Fibroblast of lung (primary cell): ENCODE measurements at regions not wholly inside any gene's neighbourhood (a gene's known extent, or its start where the extent isn't known, plus 50 kb on each side); places are given as distances from the start of the nearest gene placed in this dataset.

Experiments used
- DNase-seq, 2 donors: peaks; one replicate each; pipeline versions ENCODE4 v3.0.0 to v3.0.0-alpha.2; 2010; ENCODE audit warnings: low read depth in 2 of 2
- H2AFZ ChIP-seq: 2 replicates; pipeline ENCODE4 v1.5.1; 2012; ENCODE audit warnings: low read length, control low read depth, inconsistent platforms
- H3K27ac ChIP-seq: 2 replicates; pipeline ENCODE4 v1.5.1; 2011; ENCODE audit warnings: low read length, control low read depth; ENCODE audit not compliant: insufficient read depth
- H3K27me3 ChIP-seq: 2 replicates; pipeline ENCODE4 v1.5.1; 2011; ENCODE audit warnings: mild to moderate bottlenecking, low read length; ENCODE audit not compliant: control insufficient read depth, insufficient read depth
- H3K36me3 ChIP-seq: 2 replicates; pipeline ENCODE4 v1.5.1; 2011; ENCODE audit warnings: low read length; ENCODE audit not compliant: control insufficient read depth, insufficient read depth
- H3K4me1 ChIP-seq: 2 replicates; pipeline ENCODE4 v1.5.1; 2011; ENCODE audit warnings: low read length; ENCODE audit not compliant: control insufficient read depth, insufficient read depth; ENCODE audit errors: extremely low read depth
- H3K4me2 ChIP-seq: 2 replicates; pipeline ENCODE4 v1.5.1; 2011; ENCODE audit warnings: low read length, control low read depth; ENCODE audit not compliant: insufficient read depth; ENCODE audit errors: extremely low read depth
- H3K4me3 ChIP-seq, 4 experiments: fragments of 200-600 bp in 1 of 4; sonication (generic) in 1 of 4; replicated peaks in 1 of 4; 2 replicates each; pipeline ENCODE4 v1.5.1; 2011 to 2016; ENCODE audit warnings: low read length in 4 of 4, low read depth in 3 of 4, mild to moderate bottlenecking in 3 of 4, control low read depth in 2 of 4, inconsistent platforms in 1 of 4, mixed read lengths in 1 of 4; ENCODE audit not compliant: insufficient read depth in 1 of 4; ENCODE audit errors: control extremely low read depth in 1 of 4
- H3K79me2 ChIP-seq: 2 replicates; pipeline ENCODE4 v1.5.1; 2012; ENCODE audit warnings: mild to moderate bottlenecking, low read length, inconsistent platforms; ENCODE audit not compliant: control insufficient read depth, insufficient read depth
- H3K9ac ChIP-seq: 2 replicates; pipeline ENCODE4 v1.5.1; 2011; ENCODE audit warnings: mild to moderate bottlenecking, low read length, control low read depth; ENCODE audit not compliant: insufficient read depth
- H3K9me3 ChIP-seq: 2 replicates; pipeline ENCODE4 v1.5.1; 2012; ENCODE audit warnings: low read depth, low read length; ENCODE audit not compliant: control insufficient read depth, insufficient read depth
- H4K20me1 ChIP-seq: 2 replicates; pipeline ENCODE4 v1.5.1; 2011; ENCODE audit warnings: low read length; ENCODE audit not compliant: control insufficient read depth, insufficient read depth; ENCODE audit errors: extremely low read depth
- EZH2 ChIP-seq: IDR thresholded peaks from 2 replicates; pipeline ENCODE4 v1.5.1; 2012; ENCODE audit warnings: low read length, control low read depth, mild to moderate bottlenecking; ENCODE audit errors: missing control alignments
- TF ChIP-seq, protein P1 (sequence below), 2 donors: IDR thresholded peaks in 1 of 2; conservative IDR thresholded peaks in 1 of 2; 1 replicate in 1 of 2; 2 replicates in 1 of 2; pipeline ENCODE4 v1.5.1; 2011 to 2012; ENCODE audit warnings: low read length in 2 of 2, control low read depth in 1 of 2, inconsistent platforms in 1 of 2, low read depth in 1 of 2, mild to moderate bottlenecking in 1 of 2

GRCh38 chr11:129610125-129610524 is 205.5 kb upstream of the TMEM45B start:
- Histone ChIP-seq H4K20me1 (no peaks in the 10 kb centered on the region), H3K4me1 (no peaks in the 10 kb centered on the region), H3K9ac (no peak overlapping the region), H2AFZ (no peak overlapping the region), H3K9me3 (no peaks in the 10 kb centered on the region), H3K36me3 (no peaks in the 10 kb centered on the region), H3K27me3 (no peaks in the 10 kb centered on the region), H3K79me2 (no peaks in the 10 kb centered on the region), H3K4me2 (no peak overlapping the region), H3K4me3 (no peak overlapping the region), H3K27ac (no peak overlapping the region)
- no peak for DNase-seq
- TF ChIP-seq, protein P1, sequence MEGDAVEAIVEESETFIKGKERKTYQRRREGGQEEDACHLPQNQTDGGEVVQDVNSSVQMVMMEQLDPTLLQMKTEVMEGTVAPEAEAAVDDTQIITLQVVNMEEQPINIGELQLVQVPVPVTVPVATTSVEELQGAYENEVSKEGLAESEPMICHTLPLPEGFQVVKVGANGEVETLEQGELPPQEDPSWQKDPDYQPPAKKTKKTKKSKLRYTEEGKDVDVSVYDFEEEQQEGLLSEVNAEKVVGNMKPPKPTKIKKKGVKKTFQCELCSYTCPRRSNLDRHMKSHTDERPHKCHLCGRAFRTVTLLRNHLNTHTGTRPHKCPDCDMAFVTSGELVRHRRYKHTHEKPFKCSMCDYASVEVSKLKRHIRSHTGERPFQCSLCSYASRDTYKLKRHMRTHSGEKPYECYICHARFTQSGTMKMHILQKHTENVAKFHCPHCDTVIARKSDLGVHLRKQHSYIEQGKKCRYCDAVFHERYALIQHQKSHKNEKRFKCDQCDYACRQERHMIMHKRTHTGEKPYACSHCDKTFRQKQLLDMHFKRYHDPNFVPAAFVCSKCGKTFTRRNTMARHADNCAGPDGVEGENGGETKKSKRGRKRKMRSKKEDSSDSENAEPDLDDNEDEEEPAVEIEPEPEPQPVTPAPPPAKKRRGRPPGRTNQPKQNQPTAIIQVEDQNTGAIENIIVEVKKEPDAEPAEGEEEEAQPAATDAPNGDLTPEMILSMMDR (conservative IDR thresholded peaks at IDR 0.05 in 1 of 2, IDR thresholded peaks at IDR 0.05 in 1 of 2; ENCODE audit: low read depth in 1 of 2, low read length in 2 of 2), result no peak
- no peak for TF ChIP-seq EZH2

DNA sequence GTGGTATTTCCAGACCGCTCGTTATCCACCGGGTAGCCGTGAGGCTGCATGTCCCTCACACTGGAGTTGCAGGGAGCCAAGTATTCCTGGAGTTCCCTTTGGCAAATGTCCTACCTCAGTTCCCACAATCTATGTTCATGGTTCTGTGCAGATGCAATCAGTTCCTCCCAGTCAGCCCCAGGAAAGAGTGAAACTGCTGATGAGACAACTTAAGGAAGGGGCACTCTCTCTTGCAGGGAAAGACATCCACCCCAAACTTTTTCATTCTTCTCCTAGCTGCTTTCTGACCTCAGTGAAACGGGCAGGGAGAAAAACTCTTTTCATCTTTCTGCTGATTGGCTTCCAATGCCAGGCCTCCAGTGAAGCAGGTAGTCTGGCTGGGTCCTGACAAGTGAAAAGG is 205.1 kb upstream of the TMEM45B start:
- no peaks in the 10 kb centered on the region for H4K20me1 ChIP-seq
- H2AFZ ChIP-seq, result no peak overlapping the region
- no peaks in the 10 kb centered on the region for H3K36me3 ChIP-seq
- no peak overlapping the region for H3K9ac ChIP-seq
- no peak overlapping the region for H3K4me2 ChIP-seq
- no peaks in the 10 kb centered on the region for H3K9me3 ChIP-seq
- H3K79me2 ChIP-seq, result no peaks in the 10 kb centered on the region
- H3K4me1 ChIP-seq, result no peaks in the 10 kb centered on the region
- H3K27ac ChIP-seq, result no peak overlapping the region
- TF ChIP-seq, protein P1 (conservative IDR thresholded peaks at IDR 0.05 in 1 of 2, IDR thresholded peaks at IDR 0.05 in 1 of 2; ENCODE audit: low read depth in 1 of 2, low read length in 2 of 2), result no peak
- no peak for TF ChIP-seq EZH2
- H3K4me3 ChIP-seq, result no peak overlapping the region
- no peak for DNase-seq
- H3K27me3 ChIP-seq, result no peaks in the 10 kb centered on the region

DNA sequence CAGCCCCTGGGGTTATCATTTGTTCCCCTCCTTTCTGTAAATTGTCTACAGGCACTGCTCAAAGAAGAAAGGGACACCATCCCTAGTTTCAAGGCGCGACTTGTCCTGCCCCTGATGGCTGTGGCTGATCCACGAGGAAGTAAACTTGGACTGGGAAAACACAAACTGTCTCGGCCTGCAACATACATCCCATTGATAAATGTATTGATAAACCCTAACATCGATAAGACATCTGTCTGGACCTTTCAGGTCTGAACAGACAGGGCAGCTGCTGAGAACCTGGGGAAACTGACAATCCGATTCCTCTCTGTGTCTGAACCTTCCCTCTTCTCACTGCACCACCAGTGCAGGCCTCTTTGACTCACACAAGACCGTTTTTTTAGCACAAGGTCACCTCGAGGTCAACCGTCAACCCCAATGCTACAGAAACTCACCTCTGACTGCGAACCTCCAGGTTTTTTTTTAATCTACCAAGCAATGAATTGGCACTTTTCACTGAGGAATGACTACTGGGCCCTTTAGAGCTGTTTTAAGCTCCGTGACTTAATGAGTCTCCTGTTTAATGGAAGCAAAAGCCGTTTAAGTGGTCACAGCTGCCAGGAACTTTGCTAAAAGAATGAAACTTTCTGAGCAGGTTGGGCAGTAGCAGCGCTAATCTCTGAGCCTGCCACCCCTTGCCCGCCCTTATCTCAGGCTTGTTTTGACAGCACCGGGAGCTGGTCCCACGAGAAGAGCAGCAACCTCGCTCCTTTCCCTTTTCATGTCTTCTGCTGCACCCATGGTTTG is 203.8 kb upstream of the TMEM45B start:
- H3K4me2 ChIP-seq, result no peak overlapping the region
- H3K4me3 ChIP-seq, result no peak overlapping the region
- no peaks in the 10 kb centered on the region for H3K79me2 ChIP-seq
- no peaks in the 10 kb centered on the region for H3K9me3 ChIP-seq
- H3K27ac ChIP-seq, result no peak overlapping the region
- DNase-seq, result peak in 1 of 2 donors; percentile 40
- no peaks in the 10 kb centered on the region for H3K27me3 ChIP-seq
- no peak overlapping the region for H2AFZ ChIP-seq
- no peaks in the 10 kb centered on the region for H3K4me1 ChIP-seq
- no peaks in the 10 kb centered on the region for H4K20me1 ChIP-seq
- no peaks in the 10 kb centered on the region for H3K36me3 ChIP-seq
- TF ChIP-seq EZH2, result no peak
- TF ChIP-seq, protein P1 (conservative IDR thresholded peaks at IDR 0.05 in 1 of 2, IDR thresholded peaks at IDR 0.05 in 1 of 2; ENCODE audit: low read depth in 1 of 2, low read length in 2 of 2), result no peak
- no peak overlapping the region for H3K9ac ChIP-seq
